C4-2B (cell line): ENCODE measurements at regions not wholly inside any gene's neighbourhood (a gene's known extent, or its start where the extent isn't known, plus 50 kb on each side); places are given as distances from the start of the nearest gene placed in this dataset.

ENCODE experiments used
- H3K27ac ChIP-seq: fragments of 450-650 bp; 2 replicates; pipeline ENCODE4 v1.5.1; 2017
- ZFX ChIP-seq: fragments of 450-650 bp; IDR thresholded peaks from 2 replicates; pipeline ENCODE4 v1.6.1; 2017
- TF ChIP-seq, protein P1 (sequence below): fragments of 450-650 bp; conservative IDR thresholded peaks from 2 replicates; pipeline ENCODE4 v1.5.1; 2017; ENCODE audit warnings: mild to moderate bottlenecking

- no peak overlapping the region for H3K27ac ChIP-seq
- TF ChIP-seq ZFX, result no peak
- TF ChIP-seq, protein P1, sequence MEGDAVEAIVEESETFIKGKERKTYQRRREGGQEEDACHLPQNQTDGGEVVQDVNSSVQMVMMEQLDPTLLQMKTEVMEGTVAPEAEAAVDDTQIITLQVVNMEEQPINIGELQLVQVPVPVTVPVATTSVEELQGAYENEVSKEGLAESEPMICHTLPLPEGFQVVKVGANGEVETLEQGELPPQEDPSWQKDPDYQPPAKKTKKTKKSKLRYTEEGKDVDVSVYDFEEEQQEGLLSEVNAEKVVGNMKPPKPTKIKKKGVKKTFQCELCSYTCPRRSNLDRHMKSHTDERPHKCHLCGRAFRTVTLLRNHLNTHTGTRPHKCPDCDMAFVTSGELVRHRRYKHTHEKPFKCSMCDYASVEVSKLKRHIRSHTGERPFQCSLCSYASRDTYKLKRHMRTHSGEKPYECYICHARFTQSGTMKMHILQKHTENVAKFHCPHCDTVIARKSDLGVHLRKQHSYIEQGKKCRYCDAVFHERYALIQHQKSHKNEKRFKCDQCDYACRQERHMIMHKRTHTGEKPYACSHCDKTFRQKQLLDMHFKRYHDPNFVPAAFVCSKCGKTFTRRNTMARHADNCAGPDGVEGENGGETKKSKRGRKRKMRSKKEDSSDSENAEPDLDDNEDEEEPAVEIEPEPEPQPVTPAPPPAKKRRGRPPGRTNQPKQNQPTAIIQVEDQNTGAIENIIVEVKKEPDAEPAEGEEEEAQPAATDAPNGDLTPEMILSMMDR, result no peak
Measured at GRCh38 chr18:70523792-70524182, 234.9 kb downstream of the SOCS6 start.

- TF ChIP-seq, protein P1, result no peak
- no peak for TF ChIP-seq ZFX
- H3K27ac ChIP-seq, result no peak overlapping the region
Measured at GRCh38 chr18:70523035-70523791, 234.4 kb downstream of the SOCS6 start.

GRCh38 chr18:70522183-70522680 is 233.4 kb downstream of the SOCS6 start:
- no peak overlapping the region for H3K27ac ChIP-seq
- TF ChIP-seq, protein P1, result no peak
- TF ChIP-seq ZFX, result no peak

GRCh38 chr18:70520867-70521266 is 232.0 kb downstream of the SOCS6 start:
- TF ChIP-seq, protein P1, result no peak
- TF ChIP-seq ZFX, result no peak
- no peak overlapping the region; the same call in 1 of the 2 replicates for H3K27ac ChIP-seq

DNA sequence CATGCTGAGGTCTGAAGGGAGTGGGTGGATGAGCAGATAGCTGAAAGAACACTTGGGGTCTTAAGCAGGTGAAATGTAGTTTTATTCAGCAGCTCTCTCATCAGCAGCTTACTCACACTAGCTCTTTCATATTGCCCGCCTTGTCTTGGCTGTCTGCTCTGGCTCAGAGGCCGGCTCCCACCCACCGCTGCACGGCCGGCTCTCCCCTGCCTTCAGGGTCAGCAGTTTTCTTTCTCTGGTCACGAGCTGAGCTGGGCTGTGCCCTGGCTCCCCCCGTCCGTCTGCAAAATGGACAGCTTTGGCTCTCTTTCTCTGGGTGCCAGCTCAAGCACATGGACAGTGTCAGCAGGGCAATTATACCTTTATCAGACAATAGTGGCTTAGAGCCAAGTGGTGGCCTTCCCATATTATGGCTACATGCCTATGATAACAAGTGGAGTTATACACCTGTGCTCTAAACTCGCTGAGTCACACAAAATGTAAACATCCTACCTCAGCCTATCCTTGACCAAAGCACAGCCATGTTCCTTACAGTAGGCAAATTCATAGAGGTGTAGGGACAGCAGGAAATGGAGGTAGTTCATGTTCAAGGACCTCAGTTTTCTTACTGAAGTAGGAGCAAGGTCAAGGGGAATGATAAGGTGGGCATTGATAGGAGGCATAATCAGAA is 224.8 kb downstream of the SOCS6 start:
- no peak for TF ChIP-seq ZFX
- TF ChIP-seq, protein P1, result no peak
- no peak overlapping the region for H3K27ac ChIP-seq

DNA sequence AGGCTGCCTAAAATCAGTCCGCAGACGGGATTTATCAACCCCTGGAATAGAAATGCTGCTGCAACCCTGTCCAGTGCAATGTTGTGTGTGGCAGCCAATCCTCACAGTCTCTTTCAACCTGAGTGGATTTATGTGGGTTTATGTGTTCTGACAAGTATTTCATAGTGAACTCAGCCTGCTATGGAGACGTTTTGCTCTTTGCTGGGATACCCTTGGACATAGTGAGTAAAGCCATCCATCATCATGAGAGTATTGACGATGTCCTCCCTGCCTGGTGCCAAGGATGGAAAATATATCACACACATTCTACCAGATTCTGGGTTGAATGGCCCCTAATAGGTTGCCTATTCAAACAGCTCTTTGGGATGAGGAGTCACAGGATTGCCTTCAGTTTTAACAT is 219.1 kb downstream of the SOCS6 start:
- no peak for TF ChIP-seq ZFX
- TF ChIP-seq, protein P1, result no peak
- H3K27ac ChIP-seq, result no peak overlapping the region

DNA sequence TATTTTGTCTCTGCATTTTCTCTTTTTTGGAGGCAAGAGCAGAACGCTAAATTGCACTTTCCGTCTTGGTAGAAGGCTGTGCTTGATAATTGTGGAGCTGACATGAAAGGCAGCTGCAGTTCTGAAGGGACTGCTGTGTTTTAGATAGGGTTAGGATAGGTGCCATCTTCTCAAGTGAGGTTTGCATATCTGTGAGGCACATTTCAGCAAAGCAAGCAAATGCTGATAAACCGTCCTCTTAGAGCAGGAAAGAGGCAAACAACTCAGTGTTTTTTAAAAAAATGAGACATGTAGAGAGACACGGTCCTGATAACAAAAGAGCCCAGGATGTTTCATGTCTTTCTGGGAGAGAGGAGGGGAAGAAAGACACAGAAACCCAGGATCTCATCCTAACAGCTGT is 217.7 kb downstream of the SOCS6 start:
- H3K27ac ChIP-seq, result no peak overlapping the region
- TF ChIP-seq, protein P1, result no peak
- TF ChIP-seq ZFX, result no peak
